GM12873 (cell line): ENCODE measurements at regions not wholly inside any gene's neighbourhood (a gene's known extent, or its start where the extent isn't known, plus 50 kb on each side); places are given as distances from the start of the nearest gene placed in this dataset.

Source experiments
- CTCF ChIP-seq: IDR thresholded peaks from 2 replicates; pipeline ENCODE4 v1.5.1; 2012; ENCODE audit warnings: low read depth, mild to moderate bottlenecking, moderate library complexity, low read length, control low read depth; ENCODE audit not compliant: insufficient read depth; ENCODE audit errors: missing control alignments

GRCh38 chr18:68467329-68467728, 247.6 kb downstream of the TMX3 start:
- TF ChIP-seq CTCF, result no peak

- TF ChIP-seq CTCF, result no peak
Measured at GRCh38 chr18:68466672-68467071, 248.2 kb downstream of the TMX3 start.

- TF ChIP-seq CTCF, result no peak
Measured at GRCh38 chr18:68462766-68463165, 252.1 kb downstream of the TMX3 start.

- no peak for TF ChIP-seq CTCF
Measured at GRCh38 chr18:68462148-68462547, 252.8 kb downstream of the TMX3 start.

- no peak for TF ChIP-seq CTCF
Measured at GRCh38 chr18:68461481-68462018, 253.4 kb downstream of the TMX3 start.

GRCh38 chr18:68459968-68460367, 254.9 kb downstream of the TMX3 start:
- TF ChIP-seq CTCF, result no peak

- TF ChIP-seq CTCF, result no peak
Measured at GRCh38 chr18:68456985-68457384, 257.9 kb downstream of the TMX3 start.
